Common myeloid progenitor, CD34-positive (primary cell): ENCODE measurements at regions not wholly inside any gene's neighbourhood (a gene's known extent, or its start where the extent isn't known, plus 50 kb on each side); places are given as distances from the start of the nearest gene placed in this dataset.
"Not testable (repeated sequence)": the region's sequence is repeated elsewhere in the genome, so short reads cannot be mapped to it uniquely, and the experiment has no call there.

Experiments
- CTCF ChIA-PET: fragments of 350-600 bp; sonication (Branson Sonifier 250); formaldehyde crosslinking; loops from one replicate; lab custom pipeline; 2021; ENCODE audit warnings: antibody characterized with exemption; lab: Charles Lee
- POLR2A ChIA-PET: fragments of 350-600 bp; sonication (Branson Sonifier 250); formaldehyde crosslinking; loops from one replicate; lab custom pipeline; 2021; ENCODE audit warnings: antibody characterized with exemption; lab: Charles Lee
- DNase-seq, 3 donors: peaks; one replicate each; pipeline versions ENCODE4 v3.0.0 to v3.0.0-alpha.2; 2013
- H3K27ac ChIP-seq, 2 experiments: 1 replicate in 1 of 2; 2 replicates in 1 of 2; pipeline ENCODE4 v1.7.0; 2013; ENCODE audit warnings: inconsistent platforms in 2 of 2, low read length in 2 of 2, mild to moderate bottlenecking in 2 of 2, low read depth in 1 of 2, moderate library complexity in 1 of 2; ENCODE audit not compliant: severe bottlenecking in 2 of 2, insufficient read depth in 1 of 2, poor library complexity in 1 of 2
- H3K27me3 ChIP-seq, 5 experiments: replicated peaks in 2 of 5; 1 replicate in 3 of 5; 2 replicates in 2 of 5; pipeline versions ENCODE4 v1.6.1 to v1.7.0; 2013; ENCODE audit warnings: low read length in 4 of 5, mild to moderate bottlenecking in 2 of 5, moderate library complexity in 2 of 5, inconsistent platforms in 1 of 5; ENCODE audit not compliant: insufficient read depth in 5 of 5, control insufficient read depth in 4 of 5
- H3K36me3 ChIP-seq, 4 experiments: 1 replicate in 2 of 4; 2 replicates in 2 of 4; pipeline versions ENCODE4 v1.6.1 to v1.7.0; 2013; ENCODE audit warnings: low read length in 3 of 4, control low read depth in 1 of 4, mild to moderate bottlenecking in 1 of 4; ENCODE audit not compliant: control insufficient read depth in 4 of 4, insufficient read depth in 4 of 4
- H3K4me1 ChIP-seq, 4 experiments: 1 replicate in 3 of 4; 2 replicates in 1 of 4; pipeline versions ENCODE4 v1.6.1 to v1.7.1; 2013; ENCODE audit warnings: low read length in 3 of 4, mild to moderate bottlenecking in 3 of 4, control low read depth in 1 of 4, inconsistent platforms in 1 of 4, moderate library complexity in 1 of 4; ENCODE audit not compliant: control insufficient read depth in 4 of 4, insufficient read depth in 4 of 4; ENCODE audit errors: control extremely low read depth in 1 of 4
- H3K4me3 ChIP-seq, 7 experiments: 1 replicate in 4 of 7; 2 replicates in 3 of 7; pipeline versions ENCODE4 v1.5.1 to v1.7.0; 2013; ENCODE audit warnings: mild to moderate bottlenecking in 7 of 7, low read length in 6 of 7, moderate library complexity in 6 of 7, inconsistent platforms in 2 of 7, low read depth in 2 of 7, control low read depth in 1 of 7; ENCODE audit not compliant: insufficient read depth in 4 of 7, control insufficient read depth in 1 of 7; ENCODE audit errors: extremely low read depth in 1 of 7
- H3K9me3 ChIP-seq, 5 experiments: 1 replicate in 4 of 5; 2 replicates in 1 of 5; pipeline versions ENCODE4 v1.6.1 to v1.7.1; 2013; ENCODE audit warnings: low read length in 4 of 5, mild to moderate bottlenecking in 2 of 5, inconsistent platforms in 1 of 5, low read depth in 1 of 5, moderate library complexity in 1 of 5; ENCODE audit not compliant: control insufficient read depth in 4 of 5, insufficient read depth in 2 of 5; ENCODE audit errors: control extremely low read depth in 1 of 5
- WGBS: methylation state at CpG from one replicate; pipeline ENCODE4 v1.1.5; 2013; ENCODE audit not compliant: insufficient coverage; 5-methylcytosine and 5-hydroxymethylcytosine counted together

- 94% methylated on average over 4 of the region's 4 CpGs for WGBS
- POLR2A ChIA-PET = not testable (repeated sequence)
Observed at GRCh38 chr1:59206616-59207015, 90.3 kb upstream of the FGGY start.

GRCh38 chr1:59210430-59210829, 86.5 kb upstream of the FGGY start:
- CTCF ChIA-PET, H3K9me3 ChIP-seq, POLR2A ChIA-PET, DNase-seq, H3K4me1 ChIP-seq, H3K27ac ChIP-seq, H3K27me3 ChIP-seq, H3K36me3 ChIP-seq, H3K4me3 ChIP-seq: not testable (repeated sequence)
- WGBS = no CpG with 5 or more reads among the region's 3 CpGs

More at GRCh38 chr1:59206616-59207015, 90.3 kb upstream of the FGGY start:
- H3K4me1 ChIP-seq, H3K36me3 ChIP-seq, H3K4me3 ChIP-seq, H3K27ac ChIP-seq, CTCF ChIA-PET, H3K9me3 ChIP-seq, H3K27me3 ChIP-seq, DNase-seq: not testable (repeated sequence)

GRCh38 chr1:59212706-59213105, 84.2 kb upstream of the FGGY start:
- ChIA-PET CTCF (no interaction called here), POLR2A (no interaction called here)
- H3K36me3 ChIP-seq = no peaks in the 10 kb centered on the region
- DNase-seq = no peak
- peaks cover 0 to 7% (median 0%) of the 10 kb centered on the region in 5 experiments for H3K9me3 ChIP-seq
- H3K4me1 ChIP-seq = no peaks in the 10 kb centered on the region
- no peak overlapping the region for H3K27ac ChIP-seq
- H3K4me3 ChIP-seq = no peak overlapping the region
- no peaks in the 10 kb centered on the region for H3K27me3 ChIP-seq
- 100% methylated on average over 2 of the region's 3 CpGs for WGBS

- no peaks in the 10 kb centered on the region for H3K4me1 ChIP-seq
- H3K36me3 ChIP-seq = no peaks in the 10 kb centered on the region
- ChIA-PET CTCF (no interaction called here), POLR2A (no interaction called here)
- H3K27ac ChIP-seq = no peak overlapping the region
- H3K9me3 ChIP-seq = peaks cover 0 to 7% (median 0%) of the 10 kb centered on the region in 5 experiments
- 95% methylated on average over 6 of the region's 10 CpGs for WGBS
- no peak for DNase-seq
- H3K4me3 ChIP-seq = no peak overlapping the region
- no peaks in the 10 kb centered on the region for H3K27me3 ChIP-seq
Observed at GRCh38 chr1:59214248-59215208, 82.4 kb upstream of the FGGY start.

- DNase-seq = no peak
- ChIA-PET POLR2A (no interaction called here), CTCF (no interaction called here)
- Histone ChIP-seq H3K9me3 (peaks cover 0 to 7% (median 0%) of the 10 kb centered on the region in 5 experiments), H3K36me3 (no peaks in the 10 kb centered on the region), H3K27ac (no peak overlapping the region), H3K4me1 (peaks cover 4 to 9% (median 7%) of the 10 kb centered on the region in 4 experiments), H3K4me3 (no peak overlapping the region), H3K27me3 (no peaks in the 10 kb centered on the region)
- WGBS = 100% methylated on average over 5 of the region's 6 CpGs
Observed at GRCh38 chr1:59215766-59216291, 81.1 kb upstream of the FGGY start.

- WGBS = no CpG with 5 or more reads among the region's 2 CpGs
- H3K27me3 ChIP-seq, H3K36me3 ChIP-seq, CTCF ChIA-PET, DNase-seq, POLR2A ChIA-PET, H3K4me3 ChIP-seq, H3K27ac ChIP-seq, H3K9me3 ChIP-seq: not testable (repeated sequence)
- H3K4me1 ChIP-seq = peaks cover 4 to 11% (median 8%) of the 10 kb centered on the region in 4 experiments
Observed at GRCh38 chr1:59217439-59217838, 79.5 kb upstream of the FGGY start.
